ENCODE measurements at regions not wholly inside any gene's neighbourhood (a gene's known extent, or its start where the extent isn't known, plus 50 kb on each side); places are given as distances from the start of the nearest gene placed in this dataset.
"Not testable (repeated sequence)": the region's sequence is repeated elsewhere in the genome, so short reads cannot be mapped to it uniquely, and the experiment has no call there.

DNA sequence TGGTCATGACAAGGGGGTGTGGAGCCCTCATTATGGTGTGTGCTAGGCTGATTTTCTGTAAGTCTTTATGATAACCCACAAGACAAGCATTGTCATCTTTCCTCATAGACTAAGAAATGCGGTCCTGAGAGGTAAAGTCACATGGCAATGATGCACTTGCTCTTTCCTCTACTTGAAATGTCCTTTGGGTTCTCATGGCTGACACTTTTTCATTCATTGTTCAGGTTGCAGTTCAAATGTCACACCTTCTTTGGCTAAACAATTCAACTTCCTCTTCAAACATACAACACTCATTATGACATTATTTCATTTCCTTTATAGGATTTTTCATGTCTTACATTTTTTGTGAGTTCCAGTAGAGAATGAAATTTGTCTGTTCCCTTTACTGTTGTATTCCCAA lies 323.6 kb upstream of the PRR16 start:
- Histone ChIP-seq H3K4me1 (ENCODE audit: control insufficient read depth, insufficient read depth, low read length, unreplicated experiment) (peaks cover 10% of the 10 kb centered on the region), H3K27ac (ENCODE audit: low read depth, low read length) (no peak overlapping the region), H3K36me3 (ENCODE audit: insufficient read depth, low read length) (no peaks in the 10 kb centered on the region), H3K79me2 (ENCODE audit: control insufficient read depth, insufficient read depth, low read length, unreplicated experiment) (no peaks in the 10 kb centered on the region), H3K4me3 (ENCODE audit: low read depth, low read length) (no peak overlapping the region), H2AFZ (ENCODE audit: low read length, unreplicated experiment) (peak overlapping the region; percentile 40), H3K27me3 (ENCODE audit: insufficient read depth, low read length) (no peaks in the 10 kb centered on the region)

DNA sequence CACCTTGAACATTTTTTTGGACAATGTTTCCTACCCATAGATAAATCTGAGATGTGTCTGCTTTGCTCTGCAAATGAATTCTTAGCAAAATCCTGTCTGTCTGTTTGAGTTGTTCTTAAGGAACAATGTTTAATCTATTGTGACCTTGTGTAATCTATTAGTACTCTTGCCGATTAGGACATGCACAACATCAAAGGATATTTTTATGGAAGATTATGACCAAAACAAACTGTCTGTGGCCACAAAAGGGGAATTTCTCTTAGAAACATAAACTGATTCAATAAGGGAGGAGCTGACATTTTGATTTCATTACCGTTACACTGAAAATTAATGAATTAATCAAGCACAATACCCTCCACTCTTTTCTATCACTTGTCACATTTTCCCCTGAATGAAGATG lies 323.0 kb upstream of the PRR16 start:
- H3K79me2 ChIP-seq (ENCODE audit: control insufficient read depth, insufficient read depth, low read length, unreplicated experiment) = no peaks in the 10 kb centered on the region
- H3K36me3 ChIP-seq (ENCODE audit: insufficient read depth, low read length) = no peaks in the 10 kb centered on the region
- H2AFZ ChIP-seq (ENCODE audit: low read length, unreplicated experiment) = peak overlapping the region; percentile 40
- no peak overlapping the region for H3K4me3 ChIP-seq (ENCODE audit: low read depth, low read length)
- no peak overlapping the region for H3K27ac ChIP-seq (ENCODE audit: low read depth, low read length)
- peaks cover 10% of the 10 kb centered on the region for H3K4me1 ChIP-seq (ENCODE audit: control insufficient read depth, insufficient read depth, low read length, unreplicated experiment)
- H3K27me3 ChIP-seq (ENCODE audit: insufficient read depth, low read length) = no peaks in the 10 kb centered on the region

DNA sequence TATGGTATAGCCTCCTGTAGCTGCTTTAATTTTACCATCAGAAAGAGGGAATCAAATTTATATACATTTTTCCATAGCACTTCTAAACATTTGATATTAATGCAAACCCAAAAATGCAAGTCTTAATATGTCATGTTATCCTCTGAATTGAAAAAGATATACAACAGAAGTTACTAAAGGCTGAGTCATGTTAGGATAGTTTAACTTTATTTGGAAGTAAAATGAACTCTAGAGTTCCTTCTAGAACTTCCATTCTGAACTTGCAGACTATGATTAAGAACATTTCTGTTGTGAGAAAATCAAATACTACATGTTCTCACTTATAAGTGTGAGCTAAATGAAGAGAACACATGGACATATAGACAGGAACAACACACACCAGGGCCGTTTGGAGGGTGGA lies 317.3 kb upstream of the PRR16 start:
- peak overlapping the region; percentile 47 for H3K27ac ChIP-seq (ENCODE audit: low read depth, low read length)

DNA sequence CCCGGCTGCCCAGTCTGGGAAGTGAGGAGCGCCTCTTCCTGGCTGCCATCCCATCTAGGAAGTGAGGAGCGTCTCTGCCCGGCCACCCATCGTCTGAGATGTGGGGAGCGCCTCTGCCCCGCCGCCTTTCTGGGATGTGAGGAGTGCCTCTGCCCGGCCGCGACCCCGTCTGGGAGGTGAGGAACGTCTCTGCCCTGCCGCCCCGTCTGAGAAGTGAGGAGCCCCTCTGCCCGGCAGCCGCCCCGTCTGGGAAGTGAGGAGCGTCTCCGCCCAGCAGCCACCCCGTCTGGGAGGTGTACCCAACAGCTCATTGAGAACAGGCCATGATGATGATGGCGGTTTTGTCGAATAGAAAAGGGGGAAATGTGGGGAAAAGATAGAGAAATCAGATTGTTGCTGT lies 316.2 kb upstream of the PRR16 start:
- H3K27ac ChIP-seq (ENCODE audit: low read depth, low read length); H3K36me3 ChIP-seq (ENCODE audit: insufficient read depth, low read length); H3K79me2 ChIP-seq (ENCODE audit: control insufficient read depth, insufficient read depth, low read length, unreplicated experiment); H2AFZ ChIP-seq (ENCODE audit: low read length, unreplicated experiment); H3K27me3 ChIP-seq (ENCODE audit: insufficient read depth, low read length); H3K4me3 ChIP-seq (ENCODE audit: low read depth, low read length): not testable (repeated sequence)
- peaks cover 24% of the 10 kb centered on the region for H3K4me1 ChIP-seq (ENCODE audit: control insufficient read depth, insufficient read depth, low read length, unreplicated experiment)

More for the DNA sequence above, 317.3 kb upstream of the PRR16 start:
- Histone ChIP-seq H3K36me3 (ENCODE audit: insufficient read depth, low read length) (peaks cover 2% of the 10 kb centered on the region; the same call in 1 of the 2 replicates), H3K27me3 (ENCODE audit: insufficient read depth, low read length) (no peaks in the 10 kb centered on the region), H2AFZ (ENCODE audit: low read length, unreplicated experiment) (peak overlapping the region; percentile 69), H3K4me3 (ENCODE audit: low read depth, low read length) (no peak overlapping the region; the same call in 1 of the 2 replicates), H3K79me2 (ENCODE audit: control insufficient read depth, insufficient read depth, low read length, unreplicated experiment) (no peaks in the 10 kb centered on the region), H3K4me1 (ENCODE audit: control insufficient read depth, insufficient read depth, low read length, unreplicated experiment) (peaks cover 16% of the 10 kb centered on the region)

DNA sequence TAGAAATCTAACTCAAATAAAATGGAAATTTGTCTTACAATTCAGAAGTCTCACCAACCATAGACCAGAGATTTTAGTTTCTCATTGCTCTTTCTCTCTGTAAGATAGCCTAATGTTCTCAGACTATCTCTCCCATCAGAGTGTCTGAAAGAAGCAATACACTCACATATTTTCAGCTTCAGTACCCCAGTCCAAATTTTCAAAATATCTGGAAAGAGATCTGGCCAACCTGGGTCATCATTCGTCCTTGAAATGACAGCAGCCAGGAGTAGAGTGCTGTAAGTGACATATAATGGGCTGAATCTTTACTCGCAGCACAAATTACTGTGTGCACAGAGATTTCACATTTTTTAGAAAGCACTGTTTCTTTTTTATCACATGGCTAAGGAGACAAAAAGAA lies 313.3 kb upstream of the PRR16 start:
- peaks cover 26% of the 10 kb centered on the region for H3K4me1 ChIP-seq (ENCODE audit: control insufficient read depth, insufficient read depth, low read length, unreplicated experiment)
- H3K27ac ChIP-seq (ENCODE audit: low read depth, low read length) = no peak overlapping the region
- H3K79me2 ChIP-seq (ENCODE audit: control insufficient read depth, insufficient read depth, low read length, unreplicated experiment) = no peaks in the 10 kb centered on the region

DNA sequence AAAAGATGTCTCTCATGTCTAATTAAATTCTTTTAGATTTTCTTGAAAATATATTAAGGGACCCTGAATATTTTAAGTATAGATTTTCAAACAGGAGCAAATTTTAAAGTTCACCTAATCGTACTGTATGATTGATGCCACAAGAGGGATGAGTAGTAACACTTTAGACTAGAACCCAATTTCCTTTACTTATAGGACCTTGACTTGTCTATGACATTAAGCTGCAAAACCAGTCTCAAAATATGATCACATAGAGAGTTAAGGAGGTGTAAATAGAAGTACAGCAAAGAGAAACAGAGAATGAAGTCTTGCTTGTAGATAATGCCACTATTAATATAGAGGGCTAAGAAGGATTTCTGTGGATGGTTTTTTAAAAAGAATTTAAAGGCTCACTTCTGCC lies 312.9 kb upstream of the PRR16 start:
- H3K27me3 ChIP-seq (ENCODE audit: insufficient read depth, low read length) = no peaks in the 10 kb centered on the region
- no peak overlapping the region for H3K27ac ChIP-seq (ENCODE audit: low read depth, low read length)
- no peaks in the 10 kb centered on the region for H3K79me2 ChIP-seq (ENCODE audit: control insufficient read depth, insufficient read depth, low read length, unreplicated experiment)
- H2AFZ ChIP-seq (ENCODE audit: low read length, unreplicated experiment) = peak overlapping the region; percentile 92
- H3K36me3 ChIP-seq (ENCODE audit: insufficient read depth, low read length) = peaks cover 4% of the 10 kb centered on the region; the same call in 1 of the 2 replicates
- no peak overlapping the region for H3K4me3 ChIP-seq (ENCODE audit: low read depth, low read length)
- H3K4me1 ChIP-seq (ENCODE audit: control insufficient read depth, insufficient read depth, low read length, unreplicated experiment) = peaks cover 29% of the 10 kb centered on the region

More for the DNA sequence above, 313.3 kb upstream of the PRR16 start:
- Histone ChIP-seq H3K27me3 (ENCODE audit: insufficient read depth, low read length) (no peaks in the 10 kb centered on the region), H3K4me3 (ENCODE audit: low read depth, low read length) (no peak overlapping the region), H2AFZ (ENCODE audit: low read length, unreplicated experiment) (peak overlapping the region; percentile 88), H3K36me3 (ENCODE audit: insufficient read depth, low read length) (peaks cover 4% of the 10 kb centered on the region; the same call in 1 of the 2 replicates)

DNA sequence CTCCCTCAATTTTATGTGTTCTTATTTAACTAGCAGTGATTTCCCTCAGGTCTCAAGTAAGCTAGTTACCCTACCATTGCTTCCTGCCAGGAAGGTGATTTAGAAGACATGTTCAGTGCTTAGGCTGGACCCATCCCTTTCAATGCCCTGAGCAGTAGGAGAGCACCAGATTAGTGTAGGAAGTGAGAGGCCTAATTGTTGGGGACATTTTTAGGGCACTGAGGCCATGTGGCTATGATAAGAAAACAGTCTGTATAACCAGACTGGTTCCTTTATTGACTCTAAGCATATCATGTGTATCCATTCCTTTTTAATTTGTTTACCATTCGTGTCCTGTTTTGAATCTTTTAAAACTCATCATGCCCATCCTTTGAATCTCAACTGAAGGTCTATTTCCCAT lies 312.3 kb upstream of the PRR16 start:
- Histone ChIP-seq H3K27ac (ENCODE audit: low read depth, low read length) (peak overlapping the region; percentile 87), H2AFZ (ENCODE audit: low read length, unreplicated experiment) (peak overlapping the region; percentile 92), H3K79me2 (ENCODE audit: control insufficient read depth, insufficient read depth, low read length, unreplicated experiment) (no peaks in the 10 kb centered on the region), H3K4me3 (ENCODE audit: low read depth, low read length) (peak overlapping the region; percentile 34; the same call in 1 of the 2 replicates), H3K27me3 (ENCODE audit: insufficient read depth, low read length) (no peaks in the 10 kb centered on the region), H3K36me3 (ENCODE audit: insufficient read depth, low read length) (peaks cover 4% of the 10 kb centered on the region; the same call in 1 of the 2 replicates), H3K4me1 (ENCODE audit: control insufficient read depth, insufficient read depth, low read length, unreplicated experiment) (peaks cover 26% of the 10 kb centered on the region)

DNA sequence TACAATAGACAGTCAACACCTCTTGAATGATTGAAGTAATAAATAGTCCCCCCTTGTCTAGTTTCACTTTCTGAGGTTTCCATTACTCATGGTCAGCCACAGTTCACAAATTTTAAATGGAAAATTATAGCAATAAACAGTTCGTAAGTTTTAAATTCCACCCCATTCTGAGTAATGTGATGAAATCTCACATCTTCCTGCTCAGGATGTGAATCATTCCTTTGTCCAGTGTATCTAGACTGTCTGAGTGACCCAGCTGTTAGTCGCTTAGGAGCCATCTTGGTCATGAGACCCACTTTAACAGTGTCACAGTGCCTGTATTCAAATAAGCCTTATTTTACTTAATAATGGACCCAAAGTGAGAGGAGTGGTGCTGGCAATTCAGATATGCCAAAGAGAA lies 311.6 kb upstream of the PRR16 start:
- Histone ChIP-seq H3K4me1 (ENCODE audit: control insufficient read depth, insufficient read depth, low read length, unreplicated experiment) (peaks cover 23% of the 10 kb centered on the region), H3K36me3 (ENCODE audit: insufficient read depth, low read length) (peaks cover 4% of the 10 kb centered on the region; the same call in 1 of the 2 replicates), H3K79me2 (ENCODE audit: control insufficient read depth, insufficient read depth, low read length, unreplicated experiment) (no peaks in the 10 kb centered on the region), H2AFZ (ENCODE audit: low read length, unreplicated experiment) (peak overlapping the region; percentile 92), H3K4me3 (ENCODE audit: low read depth, low read length) (peak overlapping the region; percentile 34; the same call in 1 of the 2 replicates), H3K27me3 (ENCODE audit: insufficient read depth, low read length) (no peaks in the 10 kb centered on the region), H3K27ac (ENCODE audit: low read depth, low read length) (peak overlapping the region; percentile 87)

DNA sequence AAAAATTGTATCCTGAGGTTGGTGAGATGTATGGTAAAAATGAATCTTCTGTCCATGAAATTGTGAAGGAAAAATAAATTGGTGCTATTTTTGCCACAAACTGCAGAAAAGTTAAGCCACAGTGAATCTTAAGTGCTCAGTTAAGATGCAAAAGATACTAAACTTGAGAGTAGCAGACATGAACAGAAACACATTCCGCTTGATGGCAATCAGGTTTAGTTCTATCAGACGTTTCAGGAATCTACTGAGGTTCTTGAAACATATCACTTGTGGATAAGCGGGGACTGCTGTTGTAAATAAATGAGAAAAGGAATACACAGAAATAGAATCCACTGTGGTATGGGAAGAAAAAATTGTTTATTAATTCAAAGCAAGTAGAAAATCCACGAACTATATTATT lies 311.2 kb upstream of the PRR16 start:
- Histone ChIP-seq H2AFZ (ENCODE audit: low read length, unreplicated experiment) (peak overlapping the region; percentile 92), H3K4me1 (ENCODE audit: control insufficient read depth, insufficient read depth, low read length, unreplicated experiment) (peaks cover 23% of the 10 kb centered on the region), H3K36me3 (ENCODE audit: insufficient read depth, low read length) (peaks cover 4% of the 10 kb centered on the region; the same call in 1 of the 2 replicates), H3K79me2 (ENCODE audit: control insufficient read depth, insufficient read depth, low read length, unreplicated experiment) (no peaks in the 10 kb centered on the region), H3K27ac (ENCODE audit: low read depth, low read length) (peak overlapping the region; percentile 87), H3K4me3 (ENCODE audit: low read depth, low read length) (peak overlapping the region; percentile 34; the same call in 1 of the 2 replicates), H3K27me3 (ENCODE audit: insufficient read depth, low read length) (no peaks in the 10 kb centered on the region)

DNA sequence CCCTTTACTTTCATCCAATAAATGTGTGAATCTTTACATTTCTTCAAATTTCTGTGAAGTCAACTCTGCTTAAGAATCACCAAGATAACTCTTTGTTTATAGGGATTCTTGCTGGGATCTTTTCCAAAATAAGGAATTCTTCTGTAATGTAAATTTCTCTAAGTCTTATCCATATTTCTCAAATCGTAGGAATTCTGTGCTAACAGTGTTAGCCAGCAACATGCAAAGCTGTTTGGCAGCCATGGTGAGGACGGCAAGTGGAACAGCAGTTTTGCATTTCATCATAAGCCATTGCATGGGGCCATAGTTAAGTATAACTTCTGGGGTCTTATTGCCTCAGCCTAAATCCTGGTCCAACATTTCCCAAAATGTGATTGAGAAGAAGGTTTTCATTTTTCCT lies 310.5 kb upstream of the PRR16 start:
- H2AFZ ChIP-seq (ENCODE audit: low read length, unreplicated experiment) = peak overlapping the region; percentile 92
- no peak overlapping the region for H3K27ac ChIP-seq (ENCODE audit: low read depth, low read length)
- no peak overlapping the region for H3K4me3 ChIP-seq (ENCODE audit: low read depth, low read length)
- peaks cover 23% of the 10 kb centered on the region for H3K4me1 ChIP-seq (ENCODE audit: control insufficient read depth, insufficient read depth, low read length, unreplicated experiment)
- H3K36me3 ChIP-seq (ENCODE audit: insufficient read depth, low read length) = peaks cover 4% of the 10 kb centered on the region; the same call in 1 of the 2 replicates
- no peaks in the 10 kb centered on the region for H3K27me3 ChIP-seq (ENCODE audit: insufficient read depth, low read length)
- H3K79me2 ChIP-seq (ENCODE audit: control insufficient read depth, insufficient read depth, low read length, unreplicated experiment) = no peaks in the 10 kb centered on the region

DNA sequence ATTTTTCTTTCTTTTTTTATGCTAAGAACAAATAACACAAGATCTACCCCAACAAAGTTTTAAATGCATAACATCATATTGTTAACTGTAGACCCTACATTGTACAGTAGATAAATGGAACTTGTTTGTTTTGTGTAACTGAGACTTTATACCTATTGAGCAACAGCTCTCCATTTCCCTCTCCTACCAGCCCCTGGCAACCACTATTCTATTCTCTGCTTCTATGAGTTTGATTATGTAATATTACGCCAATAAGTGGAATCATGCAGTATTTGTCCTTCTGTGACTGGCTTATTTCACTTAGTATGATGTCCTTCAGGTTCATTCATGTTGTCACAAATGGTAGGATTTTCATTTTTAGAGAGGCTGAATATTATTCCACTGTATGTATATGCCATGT lies 308.2 kb upstream of the PRR16 start:
- Histone ChIP-seq H3K4me3 (ENCODE audit: low read depth, low read length) (no peak overlapping the region), H3K36me3 (ENCODE audit: insufficient read depth, low read length) (peaks cover 4% of the 10 kb centered on the region; the same call in 1 of the 2 replicates), H3K4me1 (ENCODE audit: control insufficient read depth, insufficient read depth, low read length, unreplicated experiment) (peaks cover 31% of the 10 kb centered on the region), H3K27ac (ENCODE audit: low read depth, low read length) (no peak overlapping the region), H3K79me2 (ENCODE audit: control insufficient read depth, insufficient read depth, low read length, unreplicated experiment) (no peaks in the 10 kb centered on the region), H2AFZ (ENCODE audit: low read length, unreplicated experiment) (no peak overlapping the region), H3K27me3 (ENCODE audit: insufficient read depth, low read length) (no peaks in the 10 kb centered on the region)
